ENCODE measurements at regions not wholly inside any gene's neighbourhood (a gene's known extent, or its start where the extent isn't known, plus 50 kb on each side); places are given as distances from the start of the nearest gene placed in this dataset.

GRCh38 chr18:29185801-29186200 is 1008.9 kb upstream of the CDH2 start:
- WGBS, 2 experiments: 82 to 88% methylated on average over 1 of the region's 1 CpG

GRCh38 chr18:29184654-29185053 is 1007.7 kb upstream of the CDH2 start:
- Histone ChIP-seq H3K36me3 (ENCODE audit: control insufficient read depth, insufficient read depth, low read length) (no peaks in the 10 kb centered on the region), H3K9me3 (ENCODE audit: control insufficient read depth, low read length) (no peaks in the 10 kb centered on the region), H3K27ac (ENCODE audit: insufficient read depth, low read depth, low read length, poor library complexity, severe bottlenecking) (no peak overlapping the region), H3K27me3 (ENCODE audit: control insufficient read depth, insufficient read depth, low read length, poor library complexity, severe bottlenecking) (no peaks in the 10 kb centered on the region), H3K4me3 (ENCODE audit: insufficient read depth, low read depth, low read length) (no peak overlapping the region), H3K4me1 (ENCODE audit: control insufficient read depth, insufficient read depth, low read length) (no peaks in the 10 kb centered on the region)
- 83 to 87% methylated on average over 7 of the region's 7 CpGs for WGBS, 2 experiments

More at GRCh38 chr18:29185801-29186200, 1008.9 kb upstream of the CDH2 start:
- no peaks in the 10 kb centered on the region for H3K9me3 ChIP-seq (ENCODE audit: control insufficient read depth, low read length)
- no peaks in the 10 kb centered on the region for H3K36me3 ChIP-seq (ENCODE audit: control insufficient read depth, insufficient read depth, low read length)
- no peak overlapping the region for H3K4me3 ChIP-seq (ENCODE audit: insufficient read depth, low read depth, low read length)
- H3K27ac ChIP-seq (ENCODE audit: insufficient read depth, low read depth, low read length, poor library complexity, severe bottlenecking): no peak overlapping the region
- H3K4me1 ChIP-seq (ENCODE audit: control insufficient read depth, insufficient read depth, low read length): no peaks in the 10 kb centered on the region
- H3K27me3 ChIP-seq (ENCODE audit: control insufficient read depth, insufficient read depth, low read length, poor library complexity, severe bottlenecking): no peaks in the 10 kb centered on the region

GRCh38 chr18:29181151-29181901 is 1004.4 kb upstream of the CDH2 start:
- Histone ChIP-seq H3K27ac (ENCODE audit: insufficient read depth, low read depth, low read length, poor library complexity, severe bottlenecking) (no peak overlapping the region), H3K27me3 (ENCODE audit: control insufficient read depth, insufficient read depth, low read length, poor library complexity, severe bottlenecking) (no peaks in the 10 kb centered on the region), H3K36me3 (ENCODE audit: control insufficient read depth, insufficient read depth, low read length) (no peaks in the 10 kb centered on the region), H3K4me3 (ENCODE audit: insufficient read depth, low read depth, low read length) (no peak overlapping the region), H3K4me1 (ENCODE audit: control insufficient read depth, insufficient read depth, low read length) (no peaks in the 10 kb centered on the region), H3K9me3 (ENCODE audit: control insufficient read depth, low read length) (no peaks in the 10 kb centered on the region)
- 87 to 92% methylated on average over 3 of the region's 3 CpGs for WGBS, 2 experiments

- no CpG with 5 or more reads among the region's 1 CpG for WGBS, 2 experiments
- Histone ChIP-seq H3K9me3 (ENCODE audit: control insufficient read depth, low read length) (no peaks in the 10 kb centered on the region), H3K36me3 (ENCODE audit: control insufficient read depth, insufficient read depth, low read length) (no peaks in the 10 kb centered on the region), H3K27ac (ENCODE audit: insufficient read depth, low read depth, low read length, poor library complexity, severe bottlenecking) (no peak overlapping the region), H3K4me3 (ENCODE audit: insufficient read depth, low read depth, low read length) (no peak overlapping the region), H3K4me1 (ENCODE audit: control insufficient read depth, insufficient read depth, low read length) (no peaks in the 10 kb centered on the region), H3K27me3 (ENCODE audit: control insufficient read depth, insufficient read depth, low read length, poor library complexity, severe bottlenecking) (no peaks in the 10 kb centered on the region)
Measured at GRCh38 chr18:29176681-29177080, 999.8 kb upstream of the CDH2 start.

- Histone ChIP-seq H3K9me3 (ENCODE audit: control insufficient read depth, low read length) (no peaks in the 10 kb centered on the region), H3K27me3 (ENCODE audit: control insufficient read depth, insufficient read depth, low read length, poor library complexity, severe bottlenecking) (no peaks in the 10 kb centered on the region), H3K4me3 (ENCODE audit: insufficient read depth, low read depth, low read length) (no peak overlapping the region), H3K36me3 (ENCODE audit: control insufficient read depth, insufficient read depth, low read length) (no peaks in the 10 kb centered on the region), H3K4me1 (ENCODE audit: control insufficient read depth, insufficient read depth, low read length) (no peaks in the 10 kb centered on the region), H3K27ac (ENCODE audit: insufficient read depth, low read depth, low read length, poor library complexity, severe bottlenecking) (no peak overlapping the region)
- WGBS, 2 experiments: 85 to 89% methylated on average over 3 of the region's 3 CpGs
Measured at GRCh38 chr18:29174891-29175290, 998.0 kb upstream of the CDH2 start.

GRCh38 chr18:29172756-29173067 is 995.8 kb upstream of the CDH2 start:
- H3K4me1 ChIP-seq (ENCODE audit: control insufficient read depth, insufficient read depth, low read length): no peaks in the 10 kb centered on the region
- no peak overlapping the region for H3K27ac ChIP-seq (ENCODE audit: insufficient read depth, low read depth, low read length, poor library complexity, severe bottlenecking)
- no peaks in the 10 kb centered on the region for H3K36me3 ChIP-seq (ENCODE audit: control insufficient read depth, insufficient read depth, low read length)
- H3K4me3 ChIP-seq (ENCODE audit: insufficient read depth, low read depth, low read length): no peak overlapping the region
- WGBS, 2 experiments: 72 to 100% methylated on average over 1 of the region's 1 CpG
- no peaks in the 10 kb centered on the region for H3K27me3 ChIP-seq (ENCODE audit: control insufficient read depth, insufficient read depth, low read length, poor library complexity, severe bottlenecking)
- no peaks in the 10 kb centered on the region for H3K9me3 ChIP-seq (ENCODE audit: control insufficient read depth, low read length)

GRCh38 chr18:29171892-29172755 is 995.2 kb upstream of the CDH2 start:
- 69 to 72% methylated on average over 5 of the region's 5 CpGs for WGBS, 2 experiments

GRCh38 chr18:29169599-29169998 is 992.7 kb upstream of the CDH2 start:
- H3K4me3 ChIP-seq (ENCODE audit: insufficient read depth, low read depth, low read length): no peak overlapping the region

More at GRCh38 chr18:29171892-29172755, 995.2 kb upstream of the CDH2 start:
- Histone ChIP-seq H3K36me3 (ENCODE audit: control insufficient read depth, insufficient read depth, low read length) (no peaks in the 10 kb centered on the region), H3K9me3 (ENCODE audit: control insufficient read depth, low read length) (no peaks in the 10 kb centered on the region), H3K27ac (ENCODE audit: insufficient read depth, low read depth, low read length, poor library complexity, severe bottlenecking) (no peak overlapping the region), H3K4me1 (ENCODE audit: control insufficient read depth, insufficient read depth, low read length) (no peaks in the 10 kb centered on the region), H3K4me3 (ENCODE audit: insufficient read depth, low read depth, low read length) (no peak overlapping the region), H3K27me3 (ENCODE audit: control insufficient read depth, insufficient read depth, low read length, poor library complexity, severe bottlenecking) (no peaks in the 10 kb centered on the region)

GRCh38 chr18:29164993-29165599 is 988.2 kb upstream of the CDH2 start:
- H3K9me3 ChIP-seq (ENCODE audit: control insufficient read depth, low read length): no peaks in the 10 kb centered on the region
- WGBS, 2 experiments: 93 to 97% methylated on average over 2 to 3 of the region's 3 CpGs
- H3K4me1 ChIP-seq (ENCODE audit: control insufficient read depth, insufficient read depth, low read length): no peaks in the 10 kb centered on the region
- H3K27ac ChIP-seq (ENCODE audit: insufficient read depth, low read depth, low read length, poor library complexity, severe bottlenecking): no peak overlapping the region
- H3K4me3 ChIP-seq (ENCODE audit: insufficient read depth, low read depth, low read length): no peak overlapping the region
- H3K36me3 ChIP-seq (ENCODE audit: control insufficient read depth, insufficient read depth, low read length): no peaks in the 10 kb centered on the region
- no peaks in the 10 kb centered on the region for H3K27me3 ChIP-seq (ENCODE audit: control insufficient read depth, insufficient read depth, low read length, poor library complexity, severe bottlenecking)

More at GRCh38 chr18:29169599-29169998, 992.7 kb upstream of the CDH2 start:
- H3K9me3 ChIP-seq (ENCODE audit: control insufficient read depth, low read length): no peaks in the 10 kb centered on the region
- no peaks in the 10 kb centered on the region for H3K27me3 ChIP-seq (ENCODE audit: control insufficient read depth, insufficient read depth, low read length, poor library complexity, severe bottlenecking)
- H3K36me3 ChIP-seq (ENCODE audit: control insufficient read depth, insufficient read depth, low read length): no peaks in the 10 kb centered on the region
- no peak overlapping the region for H3K27ac ChIP-seq (ENCODE audit: insufficient read depth, low read depth, low read length, poor library complexity, severe bottlenecking)
- H3K4me1 ChIP-seq (ENCODE audit: control insufficient read depth, insufficient read depth, low read length): no peaks in the 10 kb centered on the region

GRCh38 chr18:29164020-29164706 is 987.2 kb upstream of the CDH2 start:
- Histone ChIP-seq H3K27me3 (ENCODE audit: control insufficient read depth, insufficient read depth, low read length, poor library complexity, severe bottlenecking) (no peaks in the 10 kb centered on the region), H3K9me3 (ENCODE audit: control insufficient read depth, low read length) (no peaks in the 10 kb centered on the region), H3K4me3 (ENCODE audit: insufficient read depth, low read depth, low read length) (no peak overlapping the region), H3K36me3 (ENCODE audit: control insufficient read depth, insufficient read depth, low read length) (no peaks in the 10 kb centered on the region), H3K27ac (ENCODE audit: insufficient read depth, low read depth, low read length, poor library complexity, severe bottlenecking) (no peak overlapping the region), H3K4me1 (ENCODE audit: control insufficient read depth, insufficient read depth, low read length) (no peaks in the 10 kb centered on the region)
- 80 to 86% methylated on average over 1 of the region's 1 CpG for WGBS, 2 experiments
